ENCODE measurements at regions not wholly inside any gene's neighbourhood (a gene's known extent, or its start where the extent isn't known, plus 50 kb on each side); places are given as distances from the start of the nearest gene placed in this dataset.

DNA sequence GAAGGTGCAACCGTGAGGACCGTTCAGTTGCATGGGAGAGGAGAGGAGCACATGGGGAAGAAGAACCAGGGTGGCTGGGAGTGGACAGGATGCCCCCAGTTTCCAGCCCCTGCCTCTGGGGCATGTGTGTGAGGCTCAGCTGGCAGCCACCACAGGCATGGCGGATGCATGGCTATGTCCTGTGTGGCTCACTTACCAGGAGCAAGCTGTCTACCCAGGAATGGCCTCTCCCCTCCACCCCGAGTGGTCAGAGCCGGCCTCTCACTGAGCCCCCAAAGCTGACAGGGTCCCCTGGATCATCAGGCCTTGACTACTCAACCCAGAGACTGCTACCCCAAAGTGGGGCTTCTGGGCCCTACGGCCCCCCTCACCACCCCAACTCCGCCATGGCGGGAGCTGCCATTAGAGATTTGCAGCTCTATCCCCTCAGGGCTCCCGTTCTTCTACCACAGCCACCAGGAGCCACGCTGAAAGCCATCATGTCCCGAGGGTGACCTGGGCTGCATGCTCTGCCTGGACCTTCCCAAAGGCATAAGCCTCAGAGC lies 65.3 kb downstream of the RHOB start:
- no peak for FAIRE-seq
- WGBS (ENCODE audit: insufficient coverage, low coverage, missing lambda C conversion rate) = 49% methylated on average over 9 of the region's 11 CpGs
- intact Hi-C loops (cut with micrococcal nuclease) = no loop called here

More for the DNA sequence above, 65.3 kb downstream of the RHOB start:
- ChIA-PET POLR2A (interaction anchor here (0.6 kb wide), 1 partner anchor 65 kb away, joined by 3 read pairs; the partner anchor contains the start of gene RHOB), CTCF (ENCODE audit: low intra/inter-chr PET ratio) (no interaction called here)
- BruUV-seq (replicated peaks) = no TSS peak
- TF ChIP-seq NR0B1 (IDR thresholded peaks at IDR 0.05; ENCODE audit: partially characterized antibody) (no peak), ZNF12 (CRISPR knock-in tag; IDR thresholded peaks at IDR 0.05) (no peak), SMC3 (conservative IDR thresholded peaks at IDR 0.05; ENCODE audit: insufficient read depth, low read depth, low read length) (no peak), GABPB1 (CRISPR knock-in tag; IDR thresholded peaks at IDR 0.05) (no peak), ZEB2 (IDR thresholded peaks at IDR 0.05) (no peak), TAF9B (IDR thresholded peaks at IDR 0.05; ENCODE audit: partially characterized antibody) (no peak), DACH1 (IDR thresholded peaks at IDR 0.05; ENCODE audit: partially characterized antibody) (no peak), MCM5 (IDR thresholded peaks at IDR 0.05; ENCODE audit: low read depth) (no peak), SMARCA5 (IDR thresholded peaks at IDR 0.05) (no peak), KLF1 (tag; IDR thresholded peaks at IDR 0.05) (no peak), MYBL2 (IDR thresholded peaks at IDR 0.05; ENCODE audit: low read depth) (no peak), MYBL2 (CRISPR knock-in tag; IDR thresholded peaks at IDR 0.05; ENCODE audit: borderline replicate concordance) (no peak), ZKSCAN3 (CRISPR knock-in tag; IDR thresholded peaks at IDR 0.05) (no peak), POU5F1 (IDR thresholded peaks at IDR 0.05; ENCODE audit: borderline replicate concordance, low read depth, low read length, partially characterized antibody) (no peak), CCAR2 (IDR thresholded peaks at IDR 0.05; ENCODE audit: low read depth, low read length) (no peak)
- TF ChIP-seq, protein P1, sequence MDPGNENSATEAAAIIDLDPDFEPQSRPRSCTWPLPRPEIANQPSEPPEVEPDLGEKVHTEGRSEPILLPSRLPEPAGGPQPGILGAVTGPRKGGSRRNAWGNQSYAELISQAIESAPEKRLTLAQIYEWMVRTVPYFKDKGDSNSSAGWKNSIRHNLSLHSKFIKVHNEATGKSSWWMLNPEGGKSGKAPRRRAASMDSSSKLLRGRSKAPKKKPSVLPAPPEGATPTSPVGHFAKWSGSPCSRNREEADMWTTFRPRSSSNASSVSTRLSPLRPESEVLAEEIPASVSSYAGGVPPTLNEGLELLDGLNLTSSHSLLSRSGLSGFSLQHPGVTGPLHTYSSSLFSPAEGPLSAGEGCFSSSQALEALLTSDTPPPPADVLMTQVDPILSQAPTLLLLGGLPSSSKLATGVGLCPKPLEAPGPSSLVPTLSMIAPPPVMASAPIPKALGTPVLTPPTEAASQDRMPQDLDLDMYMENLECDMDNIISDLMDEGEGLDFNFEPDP (CRISPR knock-in tag; IDR thresholded peaks at IDR 0.05) = no peak
- Histone ChIP-seq H3K79me2 (ENCODE audit: control insufficient read depth, insufficient read depth, low read length) (no peaks in the 10 kb centered on the region), H3K27me3 (ENCODE audit: control insufficient read depth in 2 of 2, insufficient read depth in 2 of 2, low read length in 2 of 2) (peaks cover 2 to 29% of the 10 kb centered on the region in 2 experiments; a peak in 3 of 5 replicates), H3K27ac (ENCODE audit: extremely low read depth, low read depth, low read length) (no peak overlapping the region), H4K20me1 (replicated peaks; ENCODE audit: control insufficient read depth, insufficient read depth, low read length) (no peaks in the 10 kb centered on the region), H3K9ac (ENCODE audit: insufficient read depth in 1 of 2, low read depth in 2 of 2, low read length in 2 of 2) (no peak overlapping the region), H3K4me1 (replicated peaks in 1 of 2; ENCODE audit: control insufficient read depth in 2 of 2, insufficient read depth in 2 of 2, low read length in 2 of 2) (peaks cover 0 to 9% of the 10 kb centered on the region in 2 experiments; a peak in 2 of 5 replicates), H2AFZ (ENCODE audit: low read depth, low read length) (no peak overlapping the region), H3K9me3 (replicated peaks; ENCODE audit: control insufficient read depth, insufficient read depth, low read depth, low read length) (no peaks in the 10 kb centered on the region), H3K4me2 (ENCODE audit: insufficient read depth, low read length) (no peak overlapping the region), H3K9me1 (ENCODE audit: control insufficient read depth, insufficient read depth, low read length) (no peaks in the 10 kb centered on the region), H3K36me3 (ENCODE audit: control insufficient read depth, insufficient read depth, low read length) (no peaks in the 10 kb centered on the region), H3K4me3 (no peak overlapping the region)
- in situ Hi-C loops (cut with MboI) = no loop called here
- DNase-seq (ENCODE audit: extremely low read depth in 1 of 4, low spot score in 3 of 4) = no peak
- no peak for ATAC-seq
